HCT116 (cell line): ENCODE measurements at regions not wholly inside any gene's neighbourhood (a gene's known extent, or its start where the extent isn't known, plus 50 kb on each side); places are given as distances from the start of the nearest gene placed in this dataset.

ENCODE experiments used
- MAX ChIP-seq: IDR thresholded peaks from 2 replicates; pipeline ENCODE4 v1.6.1; 2012
- ZBTB33 ChIP-seq: IDR thresholded peaks from 2 replicates; pipeline ENCODE4 v1.6.1; 2011; ENCODE audit warnings: mild to moderate bottlenecking, low read length, moderate library complexity; ENCODE audit not compliant: insufficient replicate concordance; ENCODE audit errors: extremely low read depth
- TF ChIP-seq, protein P1 (sequence below): IDR thresholded peaks from 2 replicates; pipeline ENCODE4 v1.6.1; 2012

- TF ChIP-seq, protein P1, sequence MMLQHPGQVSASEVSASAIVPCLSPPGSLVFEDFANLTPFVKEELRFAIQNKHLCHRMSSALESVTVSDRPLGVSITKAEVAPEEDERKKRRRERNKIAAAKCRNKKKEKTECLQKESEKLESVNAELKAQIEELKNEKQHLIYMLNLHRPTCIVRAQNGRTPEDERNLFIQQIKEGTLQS, result no peak
- TF ChIP-seq ZBTB33 (no peak), MAX (no peak)
Observed at GRCh38 chr21:38659936-38660332, 145.8 kb upstream of the ETS2 start.
